VCaP (cell line): ENCODE measurements at regions not wholly inside any gene's neighbourhood (a gene's known extent, or its start where the extent isn't known, plus 50 kb on each side); places are given as distances from the start of the nearest gene placed in this dataset.

Source experiments
- H3K27ac ChIP-seq: fragments of 450-650 bp; 2 replicates; pipeline ENCODE4 v1.5.1; 2017
- CTCF ChIP-seq: fragments of 450-650 bp; conservative IDR thresholded peaks from 2 replicates; pipeline ENCODE4 v1.5.1; 2017; ENCODE audit warnings: mild to moderate bottlenecking, moderate library complexity

- TF ChIP-seq CTCF = no peak
These were observed 84.9 kb downstream of the CDC7 start for GRCh38 chr1:91585502-91585901.

GRCh38 chr1:91585982-91586381, 85.3 kb downstream of the CDC7 start:
- peak overlapping the region; percentile 52 for H3K27ac ChIP-seq
- no peak for TF ChIP-seq CTCF

More at GRCh38 chr1:91585502-91585901, 84.9 kb downstream of the CDC7 start:
- H3K27ac ChIP-seq = peak overlapping the region; percentile 52

- no peak; the same call in 1 of the 2 replicates for TF ChIP-seq CTCF
- H3K27ac ChIP-seq = no peak overlapping the region
These were observed 88.8 kb downstream of the CDC7 start for GRCh38 chr1:91589437-91589836.

GRCh38 chr1:91591175-91591974, 90.7 kb downstream of the CDC7 start:
- no peak overlapping the region for H3K27ac ChIP-seq
- TF ChIP-seq CTCF = no peak

GRCh38 chr1:91592716-91593477, 92.2 kb downstream of the CDC7 start:
- no peak for TF ChIP-seq CTCF
- H3K27ac ChIP-seq = no peak overlapping the region

- H3K27ac ChIP-seq = no peak overlapping the region
- no peak for TF ChIP-seq CTCF
These were observed 93.9 kb downstream of the CDC7 start for GRCh38 chr1:91594383-91595055.

- TF ChIP-seq CTCF = no peak
- H3K27ac ChIP-seq = no peak overlapping the region
These were observed 95.8 kb downstream of the CDC7 start for GRCh38 chr1:91596474-91596873.
